ENCODE measurements at regions not wholly inside any gene's neighbourhood (a gene's known extent, or its start where the extent isn't known, plus 50 kb on each side); places are given as distances from the start of the nearest gene placed in this dataset.
"Not testable (repeated sequence)": the region's sequence is repeated elsewhere in the genome, so short reads cannot be mapped to it uniquely, and the experiment has no call there.

GRCh38 chr2:153405196-153405595 lies 73.4 kb downstream of the RPRM start:
- TF ChIP-seq POLR2A (IDR thresholded peaks at IDR 0.05) (no peak), CTCF (IDR thresholded peaks at IDR 0.05) (no peak)
- 73 to 89% (median 76%) methylated on average over 1 of the region's 1 CpG for WGBS, 4 donors
- no peak overlapping the region for H3K27ac ChIP-seq
- no peaks in the 10 kb centered on the region for H3K9me3 ChIP-seq (replicated peaks in 1 of 3)
- no peaks in the 10 kb centered on the region for H3K27me3 ChIP-seq
- H3K4me1 ChIP-seq (replicated peaks in 1 of 2) = no peaks in the 10 kb centered on the region
- DNase-seq = no peak
- H3K4me3 ChIP-seq = no peak overlapping the region
- H3K36me3 ChIP-seq (replicated peaks in 1 of 2) = no peaks in the 10 kb centered on the region
- intact Hi-C loops (cut with DNase I) = no loop called here

GRCh38 chr2:153404792-153405191 lies 73.8 kb downstream of the RPRM start:
- no peak overlapping the region for H3K27ac ChIP-seq
- intact Hi-C loops (cut with DNase I) = no loop called here
- H3K9me3 ChIP-seq (replicated peaks in 1 of 3) = no peaks in the 10 kb centered on the region
- no peaks in the 10 kb centered on the region for H3K27me3 ChIP-seq
- no peaks in the 10 kb centered on the region for H3K4me1 ChIP-seq (replicated peaks in 1 of 2)
- no peaks in the 10 kb centered on the region for H3K36me3 ChIP-seq (replicated peaks in 1 of 2)
- no peak for TF ChIP-seq CTCF (IDR thresholded peaks at IDR 0.05)
- no peak for TF ChIP-seq POLR2A (IDR thresholded peaks at IDR 0.05)
- H3K4me3 ChIP-seq = no peak overlapping the region
- 87 to 100% (median 90%) methylated on average over 1 of the region's 1 CpG for WGBS, 4 donors
- DNase-seq = no peak

GRCh38 chr2:153403940-153404339 lies 74.6 kb downstream of the RPRM start:
- Histone ChIP-seq H3K27ac (no peak overlapping the region), H3K4me3 (no peak overlapping the region), H3K9me3 (replicated peaks in 1 of 3) (no peaks in the 10 kb centered on the region), H3K27me3 (no peaks in the 10 kb centered on the region), H3K36me3 (replicated peaks in 1 of 2) (no peaks in the 10 kb centered on the region), H3K4me1 (replicated peaks in 1 of 2) (no peaks in the 10 kb centered on the region)
- 75 to 77% (median 76%) methylated on average over 2 of the region's 2 CpGs for WGBS, 4 donors
- DNase-seq = no peak
- intact Hi-C loops (cut with DNase I) = no loop called here
- TF ChIP-seq CTCF (IDR thresholded peaks at IDR 0.05) (no peak), POLR2A (IDR thresholded peaks at IDR 0.05) (no peak)

- WGBS, 4 donors = 69 to 94% (median 81%) methylated on average over 9 to 14 of the region's 14 CpGs
- H3K27me3 ChIP-seq; DNase-seq; H3K9me3 ChIP-seq (replicated peaks in 1 of 3); H3K27ac ChIP-seq; H3K4me1 ChIP-seq (replicated peaks in 1 of 2); H3K4me3 ChIP-seq; H3K36me3 ChIP-seq (replicated peaks in 1 of 2); intact Hi-C loops (cut with DNase I): not testable (repeated sequence)
These were observed 75.2 kb downstream of the RPRM start for GRCh38 chr2:153403352-153403751.

GRCh38 chr2:153394686-153395085 lies 83.9 kb downstream of the RPRM start:
- 68 to 80% (median 75%) methylated on average over 5 of the region's 5 CpGs for WGBS, 4 donors
- Histone ChIP-seq H3K27ac (no peak overlapping the region), H3K4me1 (replicated peaks in 1 of 2) (no peaks in the 10 kb centered on the region), H3K9me3 (replicated peaks in 1 of 3) (no peaks in the 10 kb centered on the region), H3K36me3 (replicated peaks in 1 of 2) (no peaks in the 10 kb centered on the region), H3K4me3 (no peak overlapping the region), H3K27me3 (no peaks in the 10 kb centered on the region)
- DNase-seq = no peak
- intact Hi-C loops (cut with DNase I) = no loop called here
- TF ChIP-seq POLR2A (IDR thresholded peaks at IDR 0.05) = no peak
- TF ChIP-seq CTCF (IDR thresholded peaks at IDR 0.05) = no peak
